CD4-positive, alpha-beta T cell (primary cell): ENCODE measurements at regions not wholly inside any gene's neighbourhood (a gene's known extent, or its start where the extent isn't known, plus 50 kb on each side); places are given as distances from the start of the nearest gene placed in this dataset.

Source experiments
- ATAC-seq: fragments of 200-7000 bp; cut with Tn5 transposase; one replicate; pipeline ENCODE4 v1.10.0; 2022; ENCODE audit warnings: mild to moderate bottlenecking; ENCODE audit not compliant: poor library complexity
- CTCF ChIA-PET: fragments of 350-600 bp; sonication (Branson Sonifier 250); formaldehyde crosslinking; loops from one replicate; lab custom pipeline; 2021; ENCODE audit warnings: antibody characterized with exemption, inconsistent platforms; lab: Charles Lee
- POLR2A ChIA-PET: fragments of 350-600 bp; sonication (Branson Sonifier 250); formaldehyde crosslinking; loops from one replicate; lab custom pipeline; 2021; ENCODE audit warnings: antibody characterized with exemption, inconsistent platforms; lab: Charles Lee
- DNase-seq, 14 experiments: peaks; one replicate each; pipeline ENCODE4 v3.0.0-alpha.2; 2013 to 2020; ENCODE audit warnings: mixed read lengths in 2 of 14
- H3K27ac ChIP-seq, 2 donors: one replicate each; pipeline versions ENCODE4 v1.5.1 to v1.7.0; 2013; ENCODE audit warnings: low read length in 2 of 2, low read depth in 1 of 2, mild to moderate bottlenecking in 1 of 2
- H3K27me3 ChIP-seq, 2 experiments: 1 replicate in 1 of 2; 2 replicates in 1 of 2; pipeline versions ENCODE4 v1.6.1 to v1.7.0; 2013; ENCODE audit warnings: low read length in 2 of 2, control low read depth in 1 of 2, mild to moderate bottlenecking in 1 of 2, moderate library complexity in 1 of 2; ENCODE audit not compliant: insufficient read depth in 2 of 2, control insufficient read depth in 1 of 2
- H3K36me3 ChIP-seq: one replicate; pipeline ENCODE4 v1.6.1; 2013; ENCODE audit warnings: low read length, control low read depth; ENCODE audit not compliant: insufficient read depth
- H3K4me1 ChIP-seq: one replicate; pipeline ENCODE4 v1.6.1; 2013; ENCODE audit warnings: low read length, control low read depth; ENCODE audit not compliant: insufficient read depth
- H3K4me3 ChIP-seq: one replicate; pipeline ENCODE4 v1.5.1; 2013; ENCODE audit warnings: mild to moderate bottlenecking, low read length, moderate library complexity
- H3K9me3 ChIP-seq, 2 experiments: 1 replicate in 1 of 2; 2 replicates in 1 of 2; pipeline versions ENCODE4 v1.6.1 to v1.7.0; 2013; ENCODE audit warnings: low read length in 2 of 2, mild to moderate bottlenecking in 2 of 2, control low read depth in 1 of 2, moderate library complexity in 1 of 2; ENCODE audit not compliant: control insufficient read depth in 1 of 2, insufficient read depth in 1 of 2
- H3K27ac Mint-ChIP-seq: one replicate; pipeline ENCODE4 v1.8.0; 2020; ENCODE audit warnings: mixed read lengths
- H3K27me3 Mint-ChIP-seq: one replicate; pipeline ENCODE4 v1.8.0; 2021; ENCODE audit warnings: mixed read lengths
- H3K36me3 Mint-ChIP-seq: one replicate; pipeline ENCODE4 v1.8.0; 2021; ENCODE audit warnings: low read depth, mixed read lengths
- H3K4me1 Mint-ChIP-seq: one replicate; pipeline ENCODE4 v1.8.0; 2021; ENCODE audit warnings: low read depth, mixed read lengths
- H3K4me3 Mint-ChIP-seq: one replicate; pipeline ENCODE4 v1.8.0; 2020; ENCODE audit warnings: mild to moderate bottlenecking, mixed read lengths
- H3K9me3 Mint-ChIP-seq: one replicate; pipeline ENCODE4 v1.8.0; 2020; ENCODE audit warnings: mixed read lengths
- CTCF ChIP-seq: fragments of 200-600 bp; IDR thresholded peaks from one replicate; pipeline ENCODE4 v1.8.0; 2022; ENCODE audit warnings: antibody characterized with exemption, mild to moderate bottlenecking
- intact Hi-C, 2 experiments: fragments of 100-400 bp; cut with DNase I in 1 of 2; cut with micrococcal nuclease in 1 of 2; formaldehyde crosslinking; loops; one replicate each; pipeline versions ENCODE4 v1.15.1 to v1.9.0; 2023 to 2025; cut with DNase I, micrococcal nuclease

DNA sequence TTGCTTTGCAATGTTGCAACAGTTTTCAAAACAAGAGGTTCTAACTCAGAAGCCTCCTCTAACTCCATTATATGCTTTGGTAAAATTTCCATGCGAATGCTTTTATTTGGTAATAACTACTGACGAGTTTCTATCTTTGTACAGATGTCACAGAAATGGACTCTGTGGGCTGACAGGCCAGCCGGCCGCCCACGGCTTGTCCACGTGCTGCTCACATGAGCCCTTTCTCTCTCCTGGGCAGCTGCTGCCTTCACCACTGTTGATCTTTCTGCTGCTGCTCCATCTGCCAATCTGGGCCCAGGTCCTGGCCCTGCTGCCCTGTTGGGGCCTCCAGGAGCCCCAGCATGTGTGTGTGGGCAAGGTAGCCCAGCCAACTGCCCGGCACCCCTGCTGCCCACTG is 168.2 kb upstream of the TMEM132C start:
- H3K36me3 ChIP-seq: no peaks in the 10 kb centered on the region
- no peaks in the 10 kb centered on the region for H3K4me1 ChIP-seq
- ChIA-PET CTCF (no interaction called here), POLR2A (no interaction called here)
- no peaks in the 10 kb centered on the region for H3K4me1 Mint-ChIP-seq
- intact Hi-C loops: no loop called here
- H3K36me3 Mint-ChIP-seq: no peaks in the 10 kb centered on the region
- no peak for TF ChIP-seq CTCF
- ATAC-seq: no peak
- no peak overlapping the region for H3K4me3 Mint-ChIP-seq
- H3K27me3 ChIP-seq: no peaks in the 10 kb centered on the region
- no peaks in the 10 kb centered on the region for H3K27me3 Mint-ChIP-seq
- H3K27ac Mint-ChIP-seq: no peak overlapping the region
- H3K9me3 Mint-ChIP-seq: no peaks in the 10 kb centered on the region
- peaks cover 0 to 17% of the 10 kb centered on the region in 2 experiments for H3K9me3 ChIP-seq
- H3K27ac ChIP-seq: no peak overlapping the region
- DNase-seq: no peak
- no peak overlapping the region for H3K4me3 ChIP-seq

DNA sequence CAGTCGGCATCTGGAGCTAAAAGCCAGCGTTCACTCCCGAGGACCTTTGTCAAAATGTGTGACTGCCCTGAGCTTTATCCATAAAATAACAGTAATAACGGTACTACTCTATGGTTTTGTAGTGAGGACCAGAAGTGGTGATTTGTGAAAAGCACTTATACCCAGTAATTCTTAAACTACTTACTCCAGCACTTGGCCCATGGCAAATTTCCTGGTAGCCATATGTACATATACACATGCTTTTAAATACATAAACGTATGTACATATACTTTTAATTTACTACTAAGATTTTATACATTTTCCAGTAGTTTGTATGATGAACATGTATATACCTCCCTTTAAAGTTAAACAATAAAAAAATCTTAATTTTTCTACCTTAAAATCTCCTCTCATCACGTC is 163.8 kb upstream of the TMEM132C start:
- POLR2A ChIA-PET: no interaction called here
- ATAC-seq: no peak
- TF ChIP-seq CTCF: no peak

GRCh38 chr12:128109236-128109635 is 157.7 kb upstream of the TMEM132C start:
- Mint-ChIP-seq H3K9me3 (peaks cover 3% of the 10 kb centered on the region), H3K4me1 (no peaks in the 10 kb centered on the region), H3K4me3 (no peak overlapping the region), H3K27me3 (no peaks in the 10 kb centered on the region), H3K36me3 (no peaks in the 10 kb centered on the region), H3K27ac (no peak overlapping the region)
- Histone ChIP-seq H3K9me3 (peaks cover 0 to 12% of the 10 kb centered on the region in 2 experiments), H3K27me3 (no peaks in the 10 kb centered on the region), H3K36me3 (no peaks in the 10 kb centered on the region), H3K27ac (no peak overlapping the region), H3K4me3 (no peak overlapping the region), H3K4me1 (no peaks in the 10 kb centered on the region)
- ChIA-PET POLR2A (no interaction called here), CTCF (no interaction called here)
- intact Hi-C loops: no loop called here
- DNase-seq (no peak), ATAC-seq (no peak)
- no peak for TF ChIP-seq CTCF

More for the DNA sequence above, 163.8 kb upstream of the TMEM132C start:
- no peaks in the 10 kb centered on the region for H3K4me1 ChIP-seq
- no peak overlapping the region for H3K4me3 ChIP-seq
- CTCF ChIA-PET: no interaction called here
- no peaks in the 10 kb centered on the region for H3K36me3 ChIP-seq
- H3K27ac ChIP-seq: no peak overlapping the region
- Mint-ChIP-seq H3K27me3 (no peaks in the 10 kb centered on the region), H3K9me3 (no peaks in the 10 kb centered on the region), H3K4me1 (no peaks in the 10 kb centered on the region), H3K36me3 (no peaks in the 10 kb centered on the region), H3K27ac (no peak overlapping the region), H3K4me3 (no peak overlapping the region)
- intact Hi-C loops: no loop called here
- DNase-seq: no peak
- H3K27me3 ChIP-seq: no peaks in the 10 kb centered on the region
- peaks cover 0 to 18% of the 10 kb centered on the region in 2 experiments for H3K9me3 ChIP-seq
